ENCODE measurements at regions not wholly inside any gene's neighbourhood (a gene's known extent, or its start where the extent isn't known, plus 50 kb on each side); places are given as distances from the start of the nearest gene placed in this dataset.
"Not testable (repeated sequence)": the region's sequence is repeated elsewhere in the genome, so short reads cannot be mapped to it uniquely, and the experiment has no call there.

DNA sequence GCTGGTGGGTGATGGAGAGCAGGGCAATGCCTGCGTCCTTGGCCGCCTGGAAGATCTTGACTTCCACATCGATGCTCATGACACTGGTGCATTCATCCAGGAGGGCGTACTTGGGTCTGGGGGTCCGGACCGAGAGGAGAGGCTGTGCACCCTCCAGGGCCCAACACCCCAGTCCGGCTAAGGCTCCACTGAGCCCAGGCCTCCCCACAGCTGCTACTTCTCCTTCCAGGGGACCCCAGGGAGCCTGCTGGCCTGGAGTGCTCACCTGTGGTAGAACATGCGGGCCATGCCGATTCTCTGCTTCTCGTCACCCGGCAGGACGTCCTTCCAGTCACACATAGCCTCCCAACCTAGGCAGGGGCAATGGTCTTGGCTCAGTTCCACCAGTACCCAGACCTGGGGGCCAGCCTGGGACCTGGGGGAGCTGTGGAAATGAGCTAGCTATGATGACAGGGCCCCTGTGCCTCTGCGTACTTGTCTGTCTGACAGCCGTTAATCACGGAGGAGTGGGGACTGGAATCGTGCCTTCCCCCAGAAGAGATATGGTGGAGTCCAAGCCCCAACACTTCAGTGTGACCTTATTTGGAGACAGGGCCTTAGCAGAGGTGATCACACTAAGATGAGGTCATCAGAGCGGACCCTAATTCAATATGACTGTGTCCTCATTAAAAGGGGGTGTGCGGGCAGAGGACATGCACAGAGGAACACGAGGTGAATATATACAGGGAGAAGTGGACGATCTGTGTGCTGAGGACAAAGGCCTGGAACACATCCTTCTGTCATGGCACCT lies 1073.3 kb downstream of the RPIA start:
- TF ChIP-seq POLR2A (IDR thresholded peaks at IDR 0.05; ENCODE audit: low read length); GATA1 (IDR thresholded peaks at IDR 0.05; ENCODE audit: low read depth, low read length): not testable (repeated sequence)
